ENCODE measurements at regions not wholly inside any gene's neighbourhood (a gene's known extent, or its start where the extent isn't known, plus 50 kb on each side); places are given as distances from the start of the nearest gene placed in this dataset.

DNA sequence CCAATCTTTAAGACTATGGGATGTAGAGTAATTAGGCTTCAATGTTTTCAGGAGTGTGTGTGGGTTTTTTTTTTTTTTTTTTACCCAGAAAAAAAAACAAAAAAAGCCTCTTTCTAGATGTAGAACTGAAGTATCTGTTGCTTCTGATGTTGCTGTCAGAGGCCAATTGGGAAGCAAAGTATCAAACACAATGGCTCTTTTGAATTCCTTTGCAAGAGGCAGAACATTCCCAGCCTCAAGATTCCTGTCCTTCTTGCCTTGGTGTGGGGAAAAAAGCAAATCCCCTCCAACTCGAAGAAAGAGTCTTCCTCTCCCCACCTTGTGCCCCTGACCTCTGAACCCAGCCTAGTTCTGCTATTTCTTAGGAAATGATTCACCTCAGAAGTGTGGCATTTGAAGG lies 55.4 kb upstream of the LMO4 start:
- TF ChIP-seq, protein P1, sequence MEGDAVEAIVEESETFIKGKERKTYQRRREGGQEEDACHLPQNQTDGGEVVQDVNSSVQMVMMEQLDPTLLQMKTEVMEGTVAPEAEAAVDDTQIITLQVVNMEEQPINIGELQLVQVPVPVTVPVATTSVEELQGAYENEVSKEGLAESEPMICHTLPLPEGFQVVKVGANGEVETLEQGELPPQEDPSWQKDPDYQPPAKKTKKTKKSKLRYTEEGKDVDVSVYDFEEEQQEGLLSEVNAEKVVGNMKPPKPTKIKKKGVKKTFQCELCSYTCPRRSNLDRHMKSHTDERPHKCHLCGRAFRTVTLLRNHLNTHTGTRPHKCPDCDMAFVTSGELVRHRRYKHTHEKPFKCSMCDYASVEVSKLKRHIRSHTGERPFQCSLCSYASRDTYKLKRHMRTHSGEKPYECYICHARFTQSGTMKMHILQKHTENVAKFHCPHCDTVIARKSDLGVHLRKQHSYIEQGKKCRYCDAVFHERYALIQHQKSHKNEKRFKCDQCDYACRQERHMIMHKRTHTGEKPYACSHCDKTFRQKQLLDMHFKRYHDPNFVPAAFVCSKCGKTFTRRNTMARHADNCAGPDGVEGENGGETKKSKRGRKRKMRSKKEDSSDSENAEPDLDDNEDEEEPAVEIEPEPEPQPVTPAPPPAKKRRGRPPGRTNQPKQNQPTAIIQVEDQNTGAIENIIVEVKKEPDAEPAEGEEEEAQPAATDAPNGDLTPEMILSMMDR (IDR thresholded peaks at IDR 0.05), result no peak
- TF ChIP-seq POLR2A (IDR thresholded peaks at IDR 0.05), result no peak

All from thyroid gland (tissue), 4 donors.